HG02610 (cell line): ENCODE measurements at regions not wholly inside any gene's neighbourhood (a gene's known extent, or its start where the extent isn't known, plus 50 kb on each side); places are given as distances from the start of the nearest gene placed in this dataset.
"Not testable (repeated sequence)": the region's sequence is repeated elsewhere in the genome, so short reads cannot be mapped to it uniquely, and the experiment has no call there.

Experiments used
- ATAC-seq: cut with Tn5 transposase; IDR thresholded peaks from one replicate; pipeline ENCODE4 v1.9.1; 2021; ENCODE audit warnings: mild to moderate bottlenecking, moderate library complexity; ENCODE audit not compliant: unreplicated experiment

DNA sequence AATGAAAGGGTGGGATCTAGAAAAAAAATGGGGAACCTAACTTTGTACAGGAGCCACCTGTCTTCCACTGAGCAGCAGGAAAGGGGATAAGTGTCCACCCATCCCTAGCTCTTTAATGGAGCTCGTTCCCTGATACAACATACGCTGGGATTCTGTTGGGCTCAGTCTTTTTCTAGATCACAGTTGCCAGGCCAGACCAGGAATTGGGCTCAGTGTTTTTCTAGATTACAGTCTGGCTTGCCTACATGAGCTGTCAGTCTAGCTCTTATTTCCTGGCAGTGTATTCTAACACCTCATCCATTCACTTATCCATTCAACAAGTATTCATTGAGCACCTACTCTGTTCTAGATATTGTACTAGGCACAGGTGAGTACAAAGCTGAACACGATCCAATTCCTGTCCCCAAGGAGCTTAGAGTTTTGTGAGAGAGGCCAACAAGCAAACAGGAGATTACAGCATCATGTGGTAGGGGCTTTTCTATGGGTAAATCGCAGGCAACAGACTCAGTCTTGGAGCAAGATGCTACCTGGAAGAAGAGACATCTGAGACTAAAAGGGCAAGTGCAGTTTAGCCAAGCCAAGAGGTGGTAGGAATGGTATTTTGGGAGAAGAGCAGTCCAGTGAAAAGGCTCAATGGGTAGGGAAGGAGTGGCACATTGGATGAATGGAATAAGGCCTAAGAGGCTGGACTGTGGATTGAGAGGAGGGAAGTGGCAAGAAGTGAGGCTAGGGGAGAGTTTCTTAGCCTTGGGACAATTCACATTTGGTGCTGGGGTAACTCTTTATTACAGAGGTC is 138.0 kb upstream of the HS3ST2 start:
- ATAC-seq: no peak

DNA sequence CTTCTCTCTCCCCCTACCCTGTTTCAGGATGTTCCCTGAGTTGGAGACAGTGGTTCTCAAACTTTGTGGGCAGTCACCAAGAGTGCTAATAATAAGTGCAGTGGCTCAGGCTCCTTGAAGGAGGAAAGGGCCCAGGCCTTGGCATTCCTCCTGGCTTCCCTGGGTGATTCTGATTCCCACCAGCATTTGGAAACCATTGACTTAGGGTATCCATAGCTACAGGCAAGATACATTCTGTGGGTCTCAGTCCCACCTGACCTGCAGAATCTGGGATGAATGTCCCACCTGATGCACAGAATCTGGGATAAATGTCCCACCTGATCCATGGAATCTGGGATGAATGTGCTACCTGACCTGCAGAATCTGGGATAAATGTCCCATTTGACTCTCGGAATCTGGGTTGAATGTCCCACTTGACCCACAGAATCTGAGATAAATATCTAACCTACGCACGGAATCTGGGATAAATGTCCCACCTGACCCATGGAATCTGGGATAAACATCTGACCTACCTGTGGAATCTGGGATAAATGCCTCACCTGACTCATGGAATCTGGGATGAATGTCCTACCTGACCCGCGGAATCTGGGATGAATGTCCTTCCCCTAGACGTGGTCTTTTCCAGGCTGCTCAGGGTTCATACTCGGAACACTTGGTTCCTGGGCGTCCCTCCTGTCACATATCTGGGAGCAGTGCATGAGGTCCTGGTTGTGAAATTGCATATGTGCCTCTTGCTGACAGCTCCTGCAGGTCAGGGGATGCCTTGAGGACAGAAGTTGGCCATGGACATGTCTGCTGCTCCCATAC is 136.7 kb upstream of the HS3ST2 start:
- no peak for ATAC-seq

DNA sequence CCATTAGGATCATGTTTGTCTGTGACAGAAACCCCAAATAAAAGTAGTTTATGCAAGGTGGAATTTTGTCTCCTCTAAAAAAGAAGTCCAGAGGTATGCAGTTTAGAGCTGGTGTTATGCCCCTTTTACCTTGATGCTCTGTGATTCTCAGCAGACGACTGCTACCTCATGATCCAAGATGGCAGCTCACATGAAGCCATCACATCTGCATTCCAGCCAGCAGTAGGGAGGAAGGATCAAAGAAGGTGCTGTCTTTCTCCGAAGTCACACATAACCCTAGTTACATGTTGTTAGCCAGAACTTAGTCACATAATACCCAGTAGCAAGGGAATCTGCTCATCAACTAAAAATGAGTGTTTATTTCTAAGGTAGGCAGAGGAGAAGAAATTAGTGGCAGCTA is 135.7 kb upstream of the HS3ST2 start:
- ATAC-seq: no peak

DNA sequence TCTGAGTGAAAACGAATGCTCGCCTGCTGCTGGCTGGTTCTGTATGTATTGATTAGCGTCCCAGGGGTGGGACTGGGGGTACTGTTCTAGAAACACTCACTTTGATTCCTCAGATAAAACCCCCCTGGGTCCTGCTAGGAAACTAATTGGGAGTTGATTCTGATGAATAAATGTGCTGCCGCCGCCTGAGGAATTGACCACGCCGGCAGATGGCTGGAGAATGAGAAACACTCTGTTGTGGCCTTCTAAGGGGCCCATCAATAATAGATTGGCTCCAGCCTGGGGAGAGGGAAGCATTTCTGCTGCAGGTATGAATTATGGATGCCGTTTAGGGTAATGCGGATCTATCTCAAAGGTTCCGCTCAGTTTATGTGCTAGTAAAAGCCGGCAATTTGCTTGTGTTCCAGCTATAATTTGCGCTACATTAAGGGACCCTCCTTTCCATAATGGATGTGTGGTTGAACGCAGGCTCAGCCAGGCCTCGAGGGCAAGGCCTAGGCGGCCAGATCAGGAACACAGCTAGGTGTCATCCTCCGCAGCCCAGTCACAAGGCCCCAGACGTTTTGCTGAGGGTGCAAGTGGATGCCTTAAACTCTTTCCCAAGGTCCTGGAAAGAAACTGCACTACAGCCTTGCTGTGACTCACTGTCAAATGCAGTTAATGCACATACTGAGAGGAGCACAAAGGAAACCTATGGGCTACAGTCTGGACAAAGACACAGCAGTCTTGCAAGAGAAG is 132.2 kb upstream of the HS3ST2 start:
- no peak for ATAC-seq

DNA sequence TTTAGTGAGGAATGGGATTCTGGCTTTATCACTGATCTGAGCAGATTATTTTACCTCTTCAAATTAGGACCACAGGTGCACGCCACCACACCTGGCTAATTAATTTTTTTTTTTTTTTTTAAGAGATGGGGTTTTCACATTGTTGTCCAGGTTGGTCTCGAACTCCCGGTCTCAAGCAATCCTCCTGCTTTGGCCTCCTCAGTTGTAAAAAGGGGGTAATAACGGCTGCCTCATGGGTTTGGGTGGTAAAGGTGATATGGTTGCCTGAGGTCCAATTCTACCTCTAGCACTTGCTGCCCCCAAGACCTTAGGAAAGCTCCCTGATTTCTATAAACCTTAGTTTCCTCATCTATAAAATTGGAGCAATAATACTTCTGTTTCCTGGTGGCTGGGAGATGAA is 130.7 kb upstream of the HS3ST2 start:
- ATAC-seq: no peak

DNA sequence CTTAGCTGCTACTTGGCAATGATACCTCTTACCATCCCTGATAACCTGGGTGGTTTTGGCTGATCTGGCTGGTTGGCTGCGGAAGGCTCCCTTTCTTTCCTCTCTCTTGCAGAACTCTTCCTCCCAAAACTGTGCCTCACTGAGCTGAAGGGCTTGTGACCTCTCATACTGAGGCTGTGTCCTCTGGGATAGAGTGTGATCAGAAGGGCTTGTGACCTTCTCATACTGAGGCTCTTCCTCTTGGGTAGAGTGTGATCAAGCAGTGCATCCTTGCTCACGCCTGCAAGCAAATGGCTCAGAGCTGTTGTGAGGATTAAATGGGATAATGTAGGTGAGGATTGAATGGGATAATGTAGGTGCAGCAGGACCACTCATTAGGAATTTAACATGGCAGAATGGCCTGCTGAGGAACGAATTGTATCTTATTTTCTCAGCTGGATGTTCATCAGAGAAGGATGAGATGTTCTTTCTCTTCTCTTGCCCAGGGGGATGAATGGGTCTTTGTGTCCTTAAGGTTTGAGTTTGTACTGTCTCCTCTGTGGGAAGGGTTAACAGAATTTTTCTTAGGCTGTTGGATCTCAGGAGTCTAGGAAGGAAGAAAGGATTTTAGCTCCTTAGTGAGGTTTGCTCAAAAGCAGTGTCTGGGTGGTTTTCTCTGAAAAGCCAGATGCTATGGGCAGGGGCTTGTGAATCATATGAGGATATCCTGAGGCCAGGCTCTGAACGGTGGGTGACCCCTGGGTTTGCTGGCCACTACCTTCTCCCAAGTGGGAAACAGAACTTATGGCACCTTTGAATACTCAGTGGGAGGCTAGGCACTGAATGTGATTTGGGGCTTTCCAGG is 130.0 kb upstream of the HS3ST2 start:
- ATAC-seq: no peak

DNA sequence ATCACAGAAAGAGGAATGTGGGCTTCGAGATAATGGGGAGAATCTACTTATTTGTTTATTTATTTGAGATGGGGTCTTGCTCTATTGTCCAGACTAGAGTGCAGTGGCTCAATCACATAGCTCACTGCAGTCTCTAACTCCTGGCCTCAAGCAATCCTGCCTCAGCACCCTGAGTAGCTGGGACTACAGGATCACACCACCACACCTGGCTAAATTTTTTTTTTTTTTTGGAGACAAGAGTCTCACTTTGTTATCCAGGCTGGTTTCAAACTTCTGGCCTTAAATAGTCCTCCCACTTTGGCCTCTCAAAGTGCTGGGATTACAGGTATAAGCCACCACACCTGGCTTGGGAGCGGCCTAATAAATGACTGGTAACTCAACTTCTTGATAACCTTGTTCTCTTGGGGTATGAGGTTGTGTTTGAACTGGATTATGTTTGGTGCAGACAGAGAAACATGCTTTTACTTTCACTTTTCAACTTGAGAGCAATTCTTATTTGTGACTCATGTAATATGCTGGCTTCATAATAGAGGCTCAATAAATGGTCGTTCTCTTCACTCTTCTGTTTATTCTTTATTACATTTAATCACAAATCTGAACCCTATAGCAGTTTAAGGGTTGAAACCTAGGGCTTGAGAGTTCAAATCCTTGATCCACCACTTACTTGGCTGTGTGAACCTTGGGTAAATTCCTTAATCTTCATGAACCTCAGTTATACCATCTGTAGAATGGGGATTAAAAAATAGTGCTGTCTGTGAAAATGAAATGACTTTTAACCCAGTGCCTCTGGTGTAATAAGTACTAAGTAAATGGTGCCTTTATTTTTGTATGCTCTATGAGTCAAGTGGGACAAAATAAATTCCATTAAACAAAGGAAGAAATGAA is 129.1 kb upstream of the HS3ST2 start:
- no peak for ATAC-seq

DNA sequence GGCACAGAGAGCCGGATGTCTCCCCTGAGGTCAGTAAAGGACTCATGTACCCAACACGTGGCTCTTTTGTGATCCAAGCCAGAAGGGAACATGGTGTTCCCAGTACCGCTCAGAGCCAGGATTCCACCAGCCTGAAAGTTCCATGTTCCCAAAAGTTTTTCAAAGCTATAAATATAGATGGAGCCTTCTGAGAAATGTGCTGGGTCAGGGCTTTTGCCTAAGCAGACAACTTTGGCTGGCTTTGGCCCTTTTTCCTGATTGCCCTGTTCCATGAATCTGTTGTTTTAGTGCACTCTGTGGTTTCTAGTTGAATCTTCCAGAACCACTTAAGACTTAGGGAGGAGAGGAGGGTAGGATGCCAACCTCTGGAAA is 128.5 kb upstream of the HS3ST2 start:
- ATAC-seq: no peak

DNA sequence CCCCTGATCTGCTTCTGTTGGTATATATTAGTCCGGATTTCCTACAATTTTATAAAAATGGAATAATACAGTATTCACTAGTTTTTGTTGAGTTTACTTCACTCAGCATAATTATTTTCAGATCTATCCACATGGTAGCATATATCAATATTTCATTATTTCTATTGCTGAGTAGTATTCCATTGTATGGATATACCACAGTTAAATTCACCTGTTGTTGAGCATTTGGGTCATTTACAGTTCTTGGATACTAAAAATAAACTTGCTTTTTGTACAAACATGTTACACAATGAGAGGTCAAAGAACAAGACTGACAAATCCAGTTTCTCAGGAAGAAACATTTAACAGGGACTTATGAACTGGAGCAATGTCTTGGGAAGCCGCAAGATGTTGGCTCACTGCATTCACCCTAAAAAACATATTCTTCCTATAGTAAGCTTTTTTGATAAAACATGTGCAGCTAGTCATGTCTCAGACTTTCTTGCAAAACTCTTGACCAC is 126.9 kb upstream of the HS3ST2 start:
- no peak for ATAC-seq

DNA sequence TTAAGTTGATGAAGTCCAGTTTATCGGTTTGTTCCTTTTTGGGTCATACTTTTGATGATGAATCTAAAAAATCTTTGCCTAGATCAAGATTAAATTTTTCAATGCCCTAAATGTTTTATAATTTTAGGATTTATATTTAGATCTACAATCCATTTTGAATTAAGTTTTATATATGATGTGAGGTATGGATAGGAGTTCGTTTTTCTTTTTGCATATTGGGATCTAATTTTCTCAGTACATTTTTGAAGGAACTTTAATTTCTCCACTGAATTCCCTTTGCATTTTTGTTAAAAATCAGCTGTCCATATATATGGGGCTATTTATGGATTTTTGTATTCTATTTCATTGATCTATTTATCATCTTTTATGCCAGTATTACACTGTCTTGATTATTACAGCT is 125.5 kb upstream of the HS3ST2 start:
- ATAC-seq: no peak

DNA sequence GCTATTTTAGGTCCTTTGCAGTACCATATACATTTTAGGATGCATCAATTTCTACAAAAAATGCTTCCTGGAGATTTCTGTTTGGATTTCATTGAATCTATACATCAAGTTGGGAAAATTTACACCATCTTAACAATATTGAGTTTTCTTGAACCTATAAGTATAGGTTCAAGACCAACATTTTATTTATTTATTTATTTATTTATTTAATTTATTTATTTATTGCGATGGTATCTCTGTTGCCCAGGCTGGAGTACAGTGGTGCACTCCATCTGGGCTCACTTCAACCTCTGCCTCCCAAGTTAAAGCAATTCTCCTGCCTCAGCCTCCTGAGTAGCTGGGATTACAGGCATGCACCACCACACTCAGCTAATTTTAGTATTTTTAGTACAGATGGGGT is 125.0 kb upstream of the HS3ST2 start:
- ATAC-seq: no peak

DNA sequence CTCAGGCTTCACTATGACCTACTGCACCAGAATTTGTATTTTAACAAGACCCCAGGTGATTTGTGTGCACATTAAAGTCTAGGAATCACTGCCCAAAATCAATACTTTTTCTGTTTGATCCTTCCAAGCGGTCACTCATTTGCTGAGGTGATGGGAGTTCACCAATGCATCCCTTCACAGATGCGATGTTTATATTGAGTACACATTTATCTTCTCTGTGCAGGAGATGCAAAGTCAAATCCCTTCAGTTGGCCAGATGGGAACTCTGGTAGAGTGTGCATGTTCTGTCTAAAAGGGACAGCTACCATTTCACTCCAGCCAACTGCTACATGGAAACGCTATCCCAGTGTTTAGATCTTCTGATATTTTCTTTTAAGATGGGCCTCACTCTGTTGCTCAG is 122.6 kb upstream of the HS3ST2 start:
- ATAC-seq: no peak

DNA sequence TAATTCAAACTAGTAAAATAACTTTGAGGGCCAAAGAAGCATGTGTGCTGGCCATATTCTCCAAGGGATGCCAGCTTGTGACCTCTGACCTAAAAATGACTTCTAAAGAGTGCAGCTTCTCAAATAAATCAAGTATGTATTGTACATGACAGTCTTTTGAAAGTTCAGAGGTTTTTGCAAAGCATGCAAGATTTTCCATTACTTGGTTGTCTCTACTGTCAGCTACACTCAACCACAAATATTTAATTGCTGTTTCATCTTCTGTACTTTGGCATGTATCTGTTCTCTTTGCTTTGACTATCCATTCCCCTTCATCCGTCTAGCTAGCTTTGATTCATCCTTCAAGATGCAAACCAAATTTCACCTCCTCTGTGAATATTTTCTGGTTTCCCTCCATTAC is 121.9 kb upstream of the HS3ST2 start:
- no peak for ATAC-seq

DNA sequence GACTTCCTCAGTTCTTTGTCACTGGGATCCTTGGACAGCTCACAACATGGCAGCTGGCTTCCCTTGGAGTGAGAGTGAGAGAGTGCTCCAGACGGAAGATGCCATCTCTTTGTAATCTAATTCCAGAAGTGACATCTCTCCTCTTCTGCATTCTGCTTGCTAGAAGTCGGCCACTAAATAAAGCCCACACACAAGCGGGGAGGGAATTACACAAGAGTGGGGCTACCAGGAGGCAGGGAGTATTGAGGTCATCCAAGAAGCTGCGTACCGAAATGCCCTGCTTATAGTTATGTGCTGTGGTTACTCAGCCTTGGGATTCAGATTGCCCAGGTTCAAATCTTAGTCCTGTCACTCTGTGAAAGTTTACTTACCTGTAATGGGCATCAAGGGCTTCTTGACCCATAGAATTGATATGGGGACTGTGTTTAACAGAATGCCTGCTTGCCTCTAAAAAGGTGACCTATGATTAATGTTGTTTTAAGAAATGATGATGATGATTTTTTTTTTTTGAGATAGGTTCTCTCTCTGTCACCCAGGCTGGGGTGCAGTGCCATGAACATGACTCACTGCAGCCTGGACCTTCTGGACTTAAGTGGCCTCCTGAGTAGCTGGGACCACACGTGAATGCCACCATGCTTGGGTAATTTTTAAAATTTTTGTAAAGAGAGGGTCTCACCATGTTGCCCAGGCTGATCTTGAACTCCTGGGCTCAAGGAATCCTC is 120.9 kb upstream of the HS3ST2 start:
- no peak for ATAC-seq

DNA sequence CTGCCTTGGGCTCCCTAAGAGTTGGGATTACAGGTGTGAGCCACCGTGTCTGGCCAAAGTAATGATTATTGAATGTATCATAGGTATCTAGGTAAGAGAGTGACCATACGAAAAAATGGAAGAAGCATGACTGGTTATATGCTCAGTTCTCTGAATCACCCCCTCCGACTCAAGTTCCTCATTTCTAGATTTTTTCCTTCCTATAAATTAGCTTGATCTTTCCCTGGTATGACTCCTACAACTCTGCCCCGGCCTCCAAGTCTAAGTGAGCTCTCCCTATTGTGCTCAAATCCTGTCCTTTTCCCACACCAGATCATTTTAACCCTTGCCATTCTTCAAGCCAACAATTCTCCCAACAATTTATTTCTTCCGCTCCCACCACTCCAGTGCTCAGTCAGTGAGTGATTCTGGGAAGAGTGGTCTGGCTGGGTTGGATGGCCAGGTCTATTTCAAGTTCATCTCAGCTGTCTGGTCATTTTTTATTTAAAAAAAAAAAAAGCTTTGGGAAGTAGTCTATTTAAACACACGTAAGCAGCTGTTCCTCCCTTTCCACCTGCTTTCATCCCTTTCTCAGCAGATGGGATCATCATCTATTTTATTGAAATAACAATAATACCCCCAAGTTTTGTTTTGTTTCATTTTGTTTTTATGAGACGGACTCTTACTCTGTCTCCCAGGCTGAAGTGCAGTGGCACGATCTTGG is 120.2 kb upstream of the HS3ST2 start:
- no peak for ATAC-seq

DNA sequence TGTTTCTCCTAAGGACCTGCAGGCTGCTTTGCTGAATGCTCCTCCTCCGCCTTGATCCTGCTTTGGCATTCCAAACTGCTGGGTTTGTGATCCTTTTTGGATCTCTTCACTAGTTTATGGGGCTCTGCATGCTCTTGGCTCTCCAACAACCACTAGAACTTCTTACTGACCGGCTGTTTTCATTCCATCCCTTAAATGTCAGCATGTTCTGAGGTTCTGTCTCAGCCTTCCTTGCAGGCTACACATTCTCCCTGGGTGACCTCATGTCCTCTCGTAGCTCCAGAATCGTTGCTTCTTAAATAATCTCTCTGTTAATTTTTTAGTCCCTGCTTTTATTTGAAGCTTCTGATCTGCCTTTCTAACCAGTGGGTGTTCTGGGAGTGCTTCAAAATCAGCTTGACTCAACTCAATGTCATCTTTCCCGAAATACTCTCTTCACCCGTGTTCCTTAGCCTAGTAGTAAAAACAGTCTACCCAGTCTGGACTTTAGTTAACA is 119.0 kb upstream of the HS3ST2 start:
- no peak for ATAC-seq

DNA sequence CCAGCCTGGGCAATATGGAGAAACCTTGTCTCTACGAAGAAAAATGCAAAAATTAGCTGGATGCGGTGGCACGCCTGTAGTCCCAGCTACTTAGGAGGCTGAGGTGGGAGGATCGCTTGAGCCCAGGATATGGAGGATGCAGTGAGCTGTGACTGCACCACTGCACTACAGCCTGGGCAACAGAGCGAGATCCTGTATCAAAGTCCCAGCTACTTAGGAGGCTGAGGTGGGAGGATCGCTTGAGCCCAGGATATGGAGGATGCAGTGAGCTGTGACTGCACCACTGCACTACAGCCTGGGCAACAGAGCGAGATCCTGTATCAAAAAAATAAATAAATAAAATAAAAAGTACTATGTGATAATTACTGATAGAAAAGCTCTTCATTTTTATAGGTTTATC is 118.2 kb upstream of the HS3ST2 start:
- not testable (repeated sequence) for ATAC-seq

DNA sequence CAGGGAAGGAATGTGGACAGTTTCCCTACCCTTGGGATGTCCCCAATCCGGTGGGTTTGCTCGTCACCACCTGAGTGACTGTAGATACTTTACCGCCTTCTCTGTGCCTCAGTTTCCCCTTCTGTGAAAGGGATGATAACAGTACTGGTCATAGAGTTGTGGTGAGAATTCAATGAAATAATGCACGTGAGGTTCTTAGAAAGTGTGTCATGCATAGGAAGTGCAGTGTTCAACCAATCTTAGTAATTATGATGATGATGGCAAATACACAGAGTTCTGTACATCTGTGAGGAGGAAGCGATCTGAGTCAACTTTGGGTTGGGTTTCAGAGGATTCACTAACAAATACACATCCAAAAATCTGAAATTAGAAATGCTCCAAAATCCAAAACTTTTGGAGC is 114.6 kb upstream of the HS3ST2 start:
- no peak for ATAC-seq
